HG02678 (cell line): ENCODE measurements at regions not wholly inside any gene's neighbourhood (a gene's known extent, or its start where the extent isn't known, plus 50 kb on each side); places are given as distances from the start of the nearest gene placed in this dataset.
"Not testable (repeated sequence)": the region's sequence is repeated elsewhere in the genome, so short reads cannot be mapped to it uniquely, and the experiment has no call there.

ENCODE experiments used
- ATAC-seq: cut with Tn5 transposase; IDR thresholded peaks from one replicate; pipeline ENCODE4 v1.9.1; 2021; ENCODE audit warnings: mild to moderate bottlenecking, moderate library complexity; ENCODE audit not compliant: unreplicated experiment

DNA sequence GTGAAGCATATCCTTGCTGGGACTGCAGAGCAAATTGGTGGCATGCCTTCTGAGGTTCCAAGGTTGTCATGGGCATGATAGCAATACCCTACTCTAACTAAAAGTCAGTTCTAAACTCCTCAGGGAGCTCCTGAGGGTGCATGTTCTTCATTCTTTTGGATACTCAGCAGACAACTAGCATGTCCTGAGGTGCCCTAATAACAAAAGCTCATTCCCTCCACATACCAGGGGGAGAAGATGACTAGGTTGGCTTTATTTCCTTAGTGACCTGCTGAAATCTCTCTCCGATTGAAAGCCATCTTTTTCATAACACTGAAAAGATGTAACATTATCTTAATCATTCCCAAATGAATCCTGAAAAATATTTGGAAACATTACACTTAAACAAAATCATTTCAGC is 188.7 kb upstream of the IGF1 start:
- no peak for ATAC-seq

- ATAC-seq: not testable (repeated sequence)
Observed at GRCh38 chr12:102666176-102666575, 185.8 kb upstream of the IGF1 start.

DNA sequence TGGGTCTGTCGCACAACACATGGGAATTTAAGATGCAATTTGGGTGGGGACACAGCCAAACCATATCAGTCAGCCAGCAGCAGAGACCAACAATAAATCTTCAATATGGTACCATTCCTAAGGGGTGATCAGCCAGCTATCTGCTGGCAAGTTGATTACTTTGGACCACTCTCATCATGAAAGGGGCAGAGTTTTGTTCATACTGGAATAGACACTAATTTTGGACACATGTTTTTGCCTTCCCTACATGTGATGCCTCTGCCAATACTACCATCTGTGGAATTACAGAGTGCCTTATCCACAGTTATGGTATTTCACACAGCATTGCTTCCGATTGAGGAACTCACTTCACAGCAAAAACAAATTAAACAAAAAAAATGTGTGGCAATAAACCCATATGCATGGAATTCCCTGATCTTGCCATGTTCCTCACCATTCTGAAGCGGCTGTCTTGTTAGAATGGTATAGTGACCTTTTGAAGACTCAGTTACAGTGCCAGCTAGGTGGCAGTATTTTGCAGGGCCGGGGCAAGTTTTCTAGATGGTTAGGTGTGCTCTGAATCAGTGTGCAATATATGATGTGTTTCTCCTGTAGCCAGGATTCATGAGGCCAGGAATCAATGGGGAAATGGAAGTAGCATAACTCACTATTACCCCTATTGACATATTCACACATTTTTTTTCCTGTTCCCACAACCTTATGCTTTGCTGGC is 179.0 kb upstream of the IGF1 start:
- no peak for ATAC-seq

- no peak for ATAC-seq
Observed at GRCh38 chr12:102653406-102653805, 173.0 kb upstream of the IGF1 start.

DNA sequence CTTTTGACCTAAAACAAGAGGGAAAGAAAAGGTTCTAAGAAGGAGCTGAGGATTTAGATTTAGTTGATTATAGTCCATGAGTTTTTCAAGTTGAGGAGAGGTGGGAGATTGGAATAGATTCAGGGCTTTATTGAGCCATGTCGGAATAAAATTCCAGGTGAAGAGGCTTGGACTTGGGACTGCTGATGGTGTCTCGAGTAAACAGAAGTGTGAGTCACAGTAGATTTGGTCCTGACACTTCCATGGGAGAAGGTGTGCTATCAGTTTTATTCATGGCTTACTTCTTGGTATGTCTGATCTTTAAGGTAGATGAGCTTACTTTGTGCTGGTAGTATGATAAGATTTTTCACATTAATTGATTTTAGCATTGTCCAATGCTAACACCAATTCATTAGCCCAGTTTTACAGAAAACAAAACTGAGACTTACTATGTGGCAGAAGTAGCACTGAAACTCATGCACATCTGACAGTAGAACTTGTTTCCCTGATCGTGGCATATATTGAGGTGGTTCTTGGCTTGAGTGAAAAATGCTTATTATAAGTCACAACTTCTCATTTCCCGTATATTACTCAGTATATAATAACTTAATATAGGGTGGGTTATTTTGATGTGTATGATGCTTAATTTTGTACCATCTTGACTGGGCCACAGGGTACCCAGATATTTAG is 172.4 kb upstream of the IGF1 start:
- peak; percentile 51 for ATAC-seq

GRCh38 chr12:102645968-102646367 is 165.6 kb upstream of the IGF1 start:
- ATAC-seq: no peak

- no peak for ATAC-seq
Observed at GRCh38 chr12:102643879-102644575, 163.7 kb upstream of the IGF1 start.

- ATAC-seq: no peak
Observed at GRCh38 chr12:102642199-102642598, 161.8 kb upstream of the IGF1 start.

- peak; percentile 47 for ATAC-seq
Observed at GRCh38 chr12:102640658-102641057, 160.3 kb upstream of the IGF1 start.

DNA sequence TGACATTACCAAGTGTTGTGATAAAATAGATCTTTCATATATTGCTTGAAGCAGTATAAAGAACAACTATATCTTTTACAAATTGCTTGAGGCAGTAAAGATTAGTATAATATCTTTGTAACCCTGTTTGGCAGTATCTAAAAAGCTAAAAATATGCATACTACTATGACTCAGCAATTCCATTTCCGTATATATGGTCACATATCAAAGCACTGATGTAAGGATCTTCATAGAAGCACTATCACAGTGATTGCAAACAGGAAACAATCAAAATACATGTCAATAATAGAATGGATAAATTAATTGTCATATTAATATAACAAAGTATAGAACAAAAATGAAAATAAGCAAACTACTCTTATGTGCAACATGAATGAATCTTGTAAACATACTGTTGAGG is 158.4 kb upstream of the IGF1 start:
- ATAC-seq: no peak

GRCh38 chr12:102633981-102634605 is 153.7 kb upstream of the IGF1 start:
- ATAC-seq: no peak

GRCh38 chr12:102631274-102631673 is 150.9 kb upstream of the IGF1 start:
- no peak for ATAC-seq

- no peak for ATAC-seq
Observed at GRCh38 chr12:102629262-102629888, 149.0 kb upstream of the IGF1 start.

DNA sequence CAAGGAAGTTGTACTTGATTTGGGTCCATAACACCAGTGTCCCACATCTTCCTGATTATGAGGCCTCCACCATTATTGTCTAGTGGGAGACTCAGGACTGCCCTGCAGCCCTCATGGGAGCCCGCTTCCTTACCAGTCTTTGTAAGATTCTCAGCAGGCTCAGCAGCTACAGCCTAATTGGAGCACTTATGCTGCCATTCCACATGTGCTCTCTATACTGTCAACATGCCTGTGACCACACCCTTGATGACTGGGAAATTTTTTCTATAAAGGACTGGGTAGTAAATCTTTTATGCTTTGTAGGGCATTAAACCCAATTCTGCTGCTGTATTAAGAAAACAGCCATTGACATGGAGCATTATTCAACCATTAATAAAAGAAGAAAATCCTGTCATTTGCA is 145.5 kb upstream of the IGF1 start:
- ATAC-seq: no peak

- ATAC-seq: no peak
Observed at GRCh38 chr12:102622618-102623017, 142.3 kb upstream of the IGF1 start.

GRCh38 chr12:102618197-102618877 is 138.0 kb upstream of the IGF1 start:
- ATAC-seq: no peak

DNA sequence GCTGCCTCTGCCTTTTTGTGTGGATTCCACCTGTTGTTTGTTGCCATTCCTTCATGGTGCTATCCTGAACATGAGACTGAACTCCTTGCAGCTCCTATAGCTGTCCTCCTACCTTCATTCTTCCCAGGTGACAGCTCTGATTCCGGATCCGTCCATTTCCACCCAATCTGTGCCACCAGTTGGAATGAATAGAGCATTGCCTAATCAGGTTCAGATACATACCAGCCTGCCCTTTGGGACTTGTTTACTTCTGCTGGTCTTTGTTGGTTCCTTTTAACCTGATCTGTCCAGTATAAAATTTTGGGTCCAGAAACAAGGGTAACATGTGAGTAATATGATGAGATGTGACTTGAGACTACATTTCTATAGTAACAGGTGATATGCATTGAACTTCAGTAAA is 136.3 kb upstream of the IGF1 start:
- no peak for ATAC-seq

- no peak for ATAC-seq
Observed at GRCh38 chr12:102611995-102612394, 131.6 kb upstream of the IGF1 start.

DNA sequence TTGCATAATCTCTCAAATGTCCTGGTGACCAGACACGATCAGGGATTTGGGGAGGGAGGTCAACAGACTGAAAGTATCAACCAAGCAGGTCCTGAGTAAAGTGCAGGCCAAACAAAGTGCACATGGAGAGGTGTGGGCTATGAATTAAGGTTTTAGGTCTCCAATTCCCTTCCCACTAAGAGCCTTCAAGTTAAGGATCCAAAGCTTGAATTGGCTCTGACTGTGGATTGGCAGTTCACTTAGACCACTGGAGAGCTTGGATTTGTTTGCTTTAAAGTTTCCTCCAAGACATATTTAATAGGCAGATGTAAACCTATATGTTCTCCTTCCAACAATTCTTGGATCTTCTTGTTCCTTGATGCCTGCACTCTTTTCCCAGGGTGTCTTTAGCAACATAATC is 129.6 kb upstream of the IGF1 start:
- no peak for ATAC-seq

GRCh38 chr12:102603021-102603420 is 122.7 kb upstream of the IGF1 start:
- ATAC-seq: no peak

DNA sequence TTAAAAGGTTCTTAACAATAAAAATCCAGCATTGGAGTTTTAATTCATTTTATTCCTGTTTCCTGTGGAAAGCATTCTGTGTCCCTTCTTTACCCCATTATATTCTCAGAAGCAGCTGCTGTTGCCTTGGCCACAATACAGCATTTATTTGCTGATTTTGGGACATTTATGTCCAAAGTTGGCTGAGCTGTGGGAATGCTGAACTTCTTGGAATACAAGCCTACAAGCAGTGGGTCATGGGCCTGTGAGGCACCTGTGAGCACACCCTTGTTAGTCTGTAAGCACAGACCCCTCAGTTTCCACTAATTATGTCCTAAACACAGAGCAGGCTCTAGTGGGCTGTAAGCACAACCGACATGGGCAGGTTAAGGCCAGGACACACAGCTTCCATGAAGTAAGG is 122.2 kb upstream of the IGF1 start:
- no peak for ATAC-seq
